Neural progenitor cell (in vitro differentiated cells): ENCODE measurements at regions not wholly inside any gene's neighbourhood (a gene's known extent, or its start where the extent isn't known, plus 50 kb on each side); places are given as distances from the start of the nearest gene placed in this dataset.

Experiments
- EZH2phosphoT487 ChIP-seq: fragments of 200-600 bp; sonication (generic); IDR thresholded peaks from 2 replicates; pipeline ENCODE4 v1.6.1; 2017; ENCODE audit warnings: antibody characterized with exemption
- TF ChIP-seq, protein P1 (sequence below): fragments of 200-600 bp; sonication (generic); IDR thresholded peaks from 2 replicates; pipeline ENCODE4 v1.5.1; 2017; ENCODE audit warnings: antibody characterized with exemption, mild to moderate bottlenecking

DNA sequence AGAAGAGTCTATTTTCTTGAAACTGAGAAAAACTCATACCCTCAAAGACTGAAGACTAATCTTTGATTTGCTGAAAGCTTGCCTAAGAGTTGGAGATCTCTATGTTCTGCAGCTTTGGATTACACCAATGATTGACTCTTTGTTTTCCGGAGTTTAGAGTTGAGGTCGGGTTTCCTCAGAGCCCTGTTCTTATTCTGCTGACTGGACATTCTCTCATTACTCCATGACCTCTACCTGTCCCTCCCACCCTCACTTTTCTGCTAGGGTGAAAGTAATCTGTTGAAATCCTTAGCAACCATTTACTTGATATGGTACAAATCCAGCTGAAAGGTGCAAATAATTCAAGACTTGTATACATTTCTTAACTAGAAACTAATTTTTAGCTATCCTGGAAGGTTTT, 421.5 kb upstream of the FRG1 start:
- no peak for TF ChIP-seq EZH2phosphoT487
- TF ChIP-seq, protein P1, sequence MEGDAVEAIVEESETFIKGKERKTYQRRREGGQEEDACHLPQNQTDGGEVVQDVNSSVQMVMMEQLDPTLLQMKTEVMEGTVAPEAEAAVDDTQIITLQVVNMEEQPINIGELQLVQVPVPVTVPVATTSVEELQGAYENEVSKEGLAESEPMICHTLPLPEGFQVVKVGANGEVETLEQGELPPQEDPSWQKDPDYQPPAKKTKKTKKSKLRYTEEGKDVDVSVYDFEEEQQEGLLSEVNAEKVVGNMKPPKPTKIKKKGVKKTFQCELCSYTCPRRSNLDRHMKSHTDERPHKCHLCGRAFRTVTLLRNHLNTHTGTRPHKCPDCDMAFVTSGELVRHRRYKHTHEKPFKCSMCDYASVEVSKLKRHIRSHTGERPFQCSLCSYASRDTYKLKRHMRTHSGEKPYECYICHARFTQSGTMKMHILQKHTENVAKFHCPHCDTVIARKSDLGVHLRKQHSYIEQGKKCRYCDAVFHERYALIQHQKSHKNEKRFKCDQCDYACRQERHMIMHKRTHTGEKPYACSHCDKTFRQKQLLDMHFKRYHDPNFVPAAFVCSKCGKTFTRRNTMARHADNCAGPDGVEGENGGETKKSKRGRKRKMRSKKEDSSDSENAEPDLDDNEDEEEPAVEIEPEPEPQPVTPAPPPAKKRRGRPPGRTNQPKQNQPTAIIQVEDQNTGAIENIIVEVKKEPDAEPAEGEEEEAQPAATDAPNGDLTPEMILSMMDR = no peak
